ENCODE measurements at regions not wholly inside any gene's neighbourhood (a gene's known extent, or its start where the extent isn't known, plus 50 kb on each side); places are given as distances from the start of the nearest gene placed in this dataset.

- no peak for DNase-seq
Measured at GRCh38 chr2:133721118-133721517, 152.9 kb upstream of the NCKAP5 start.

- no peak for DNase-seq
Measured at GRCh38 chr2:133723133-133723532, 154.9 kb upstream of the NCKAP5 start.

- no peak for DNase-seq
Measured at GRCh38 chr2:133726973-133727372, 158.7 kb upstream of the NCKAP5 start.

- DNase-seq: no peak
Measured at GRCh38 chr2:133732059-133732458, 163.8 kb upstream of the NCKAP5 start.

- DNase-seq: no peak
Measured at GRCh38 chr2:133732982-133733900, 165.0 kb upstream of the NCKAP5 start.

GRCh38 chr2:133733901-133734255 lies 165.6 kb upstream of the NCKAP5 start:
- no peak for DNase-seq

GRCh38 chr2:133734716-133735495 lies 166.6 kb upstream of the NCKAP5 start:
- DNase-seq: no peak

GRCh38 chr2:133736674-133737073 lies 168.4 kb upstream of the NCKAP5 start:
- DNase-seq: no peak

- DNase-seq: no peak
Measured at GRCh38 chr2:133737242-133737993, 169.2 kb upstream of the NCKAP5 start.

- DNase-seq: no peak
Measured at GRCh38 chr2:133739039-133739438, 170.8 kb upstream of the NCKAP5 start.

GRCh38 chr2:133740500-133740899 lies 172.2 kb upstream of the NCKAP5 start:
- no peak for DNase-seq

GRCh38 chr2:133748007-133748700 lies 179.9 kb upstream of the NCKAP5 start:
- DNase-seq: no peak

GRCh38 chr2:133753665-133754064 lies 185.4 kb upstream of the NCKAP5 start:
- no peak for DNase-seq

- DNase-seq: no peak
Measured at GRCh38 chr2:133755480-133756300, 187.4 kb upstream of the NCKAP5 start.

GRCh38 chr2:133756833-133757232 lies 188.6 kb upstream of the NCKAP5 start:
- no peak for DNase-seq

- no peak for DNase-seq
Measured at GRCh38 chr2:133760376-133760775, 192.1 kb upstream of the NCKAP5 start.

GRCh38 chr2:133765658-133766057 lies 197.4 kb upstream of the NCKAP5 start:
- no peak for DNase-seq

- DNase-seq: no peak
Measured at GRCh38 chr2:133766164-133766832, 198.0 kb upstream of the NCKAP5 start.

GRCh38 chr2:133768256-133768655 lies 200.0 kb upstream of the NCKAP5 start:
- no peak for DNase-seq

- no peak for DNase-seq
Measured at GRCh38 chr2:133768658-133769435, 200.6 kb upstream of the NCKAP5 start.

All from activated T-cell treated with anti-CD3 and anti-CD28 coated beads, Interleukin-2, amount 50 U/mL, for 1 hour (primary cell).